Stimulated activated CD4-positive, alpha-beta T cell treated with anti-CD3 and anti-CD28 coated beads, Interleukin-2, amount 100 ng/mL, for 4 hours (primary cell): ENCODE measurements at regions not wholly inside any gene's neighbourhood (a gene's known extent, or its start where the extent isn't known, plus 50 kb on each side); places are given as distances from the start of the nearest gene placed in this dataset.

Experiments
- DNase-seq: peaks from one replicate; pipeline ENCODE4 v3.0.0-alpha.2; 2020; ENCODE audit warnings: low read depth

GRCh38 chr16:6663668-6664067 lies 669.0 kb upstream of the RBFOX1 start:
- no peak for DNase-seq

GRCh38 chr16:6656760-6657159 lies 675.9 kb upstream of the RBFOX1 start:
- DNase-seq = no peak

DNA sequence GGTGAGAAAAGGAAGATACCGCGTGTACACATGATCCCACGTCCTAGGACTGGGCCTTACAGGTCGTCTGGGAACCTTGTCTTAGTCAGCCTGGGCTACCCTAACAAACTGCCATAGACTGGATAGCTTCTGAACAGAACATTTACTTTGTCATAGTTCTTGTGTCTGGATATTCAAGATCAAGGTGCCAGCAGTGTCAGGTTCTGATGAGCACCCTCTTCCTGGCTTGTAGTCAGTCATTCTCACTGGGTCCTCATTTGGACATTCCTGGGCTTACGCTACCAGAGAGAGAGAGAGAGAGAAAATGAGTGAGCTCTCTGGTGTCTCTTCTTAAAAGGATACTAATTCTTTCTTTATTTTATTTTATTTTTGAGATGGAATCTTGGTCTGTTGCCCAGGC lies 685.8 kb upstream of the RBFOX1 start:
- DNase-seq = no peak

DNA sequence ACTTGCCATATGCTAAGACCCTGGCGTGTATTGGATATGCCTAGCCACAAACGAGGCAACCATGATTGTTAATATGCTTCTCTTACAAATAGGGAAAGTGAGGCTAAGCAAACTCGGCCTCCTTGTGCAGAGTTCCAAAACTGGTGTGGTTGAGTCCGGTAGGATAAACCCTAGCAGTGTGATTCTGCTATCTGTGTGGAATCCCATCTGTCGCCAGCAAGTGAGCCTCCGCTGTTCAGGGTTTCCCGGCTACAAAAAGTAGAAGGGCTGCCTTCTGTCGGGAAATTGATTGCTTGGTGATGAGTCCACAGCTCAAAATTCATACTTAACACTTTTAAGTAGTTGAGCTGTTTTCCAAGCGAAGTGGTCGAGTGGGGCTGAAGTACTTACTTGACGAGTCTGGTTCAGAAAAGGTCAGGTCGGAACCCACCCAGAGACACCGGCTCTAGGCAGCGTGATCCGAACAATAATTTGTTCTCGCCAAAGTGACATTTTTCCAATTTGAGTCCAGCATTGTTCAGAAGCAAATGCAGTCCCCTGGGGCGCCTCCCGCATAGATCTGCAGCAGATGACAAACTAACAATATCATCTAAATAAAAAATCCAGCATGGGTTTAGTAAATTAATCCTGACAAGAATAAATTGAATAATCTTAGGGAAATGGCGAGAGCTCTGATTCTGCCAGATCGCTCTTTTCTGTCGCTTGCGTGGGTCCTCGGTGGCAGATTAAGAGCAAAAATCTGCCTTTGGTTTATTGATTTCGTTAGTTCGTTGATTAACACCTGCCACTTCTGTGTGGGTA lies 686.7 kb upstream of the RBFOX1 start:
- no peak for DNase-seq

DNA sequence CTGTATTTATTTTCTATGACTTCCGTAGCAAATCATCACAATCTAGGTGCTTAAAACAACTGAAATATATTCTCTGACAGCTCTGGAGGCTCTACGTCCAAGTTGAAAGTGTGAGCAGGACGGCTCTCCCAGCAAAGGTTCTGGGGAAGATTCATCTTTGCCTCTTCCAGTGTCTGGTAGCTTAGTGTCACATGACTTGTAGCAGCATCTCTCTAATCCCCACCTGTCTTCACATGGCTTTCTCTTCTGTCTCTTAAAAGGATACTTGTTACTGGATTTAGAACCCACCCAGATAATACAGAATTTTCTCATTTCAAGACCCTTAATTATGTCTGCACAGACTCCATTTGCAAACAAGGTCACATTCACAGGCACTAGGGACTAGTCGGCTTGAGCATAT lies 687.7 kb upstream of the RBFOX1 start:
- DNase-seq = no peak

- DNase-seq = no peak
Observed at GRCh38 chr16:6643080-6643686, 689.5 kb upstream of the RBFOX1 start.

DNA sequence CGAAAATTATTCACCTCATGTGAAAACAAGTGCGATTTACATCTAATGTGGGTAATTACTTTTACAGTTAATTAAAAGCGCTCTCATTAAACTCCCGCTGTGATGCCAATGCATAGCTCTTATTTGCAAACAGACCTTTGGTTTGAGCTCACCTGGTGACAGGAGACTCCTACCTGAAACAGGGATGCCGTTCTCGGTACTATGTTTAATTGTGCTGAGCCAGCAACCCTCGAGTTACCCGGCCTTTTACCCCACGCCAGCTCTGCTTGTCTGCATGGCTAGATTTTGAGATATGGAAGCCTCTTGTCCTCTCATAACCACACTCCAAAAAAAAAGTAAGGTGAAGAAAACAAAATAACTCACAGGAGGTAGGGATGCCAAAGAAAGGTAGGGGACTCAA lies 690.4 kb upstream of the RBFOX1 start:
- no peak for DNase-seq

- no peak for DNase-seq
Observed at GRCh38 chr16:6641091-6641490, 691.6 kb upstream of the RBFOX1 start.

DNA sequence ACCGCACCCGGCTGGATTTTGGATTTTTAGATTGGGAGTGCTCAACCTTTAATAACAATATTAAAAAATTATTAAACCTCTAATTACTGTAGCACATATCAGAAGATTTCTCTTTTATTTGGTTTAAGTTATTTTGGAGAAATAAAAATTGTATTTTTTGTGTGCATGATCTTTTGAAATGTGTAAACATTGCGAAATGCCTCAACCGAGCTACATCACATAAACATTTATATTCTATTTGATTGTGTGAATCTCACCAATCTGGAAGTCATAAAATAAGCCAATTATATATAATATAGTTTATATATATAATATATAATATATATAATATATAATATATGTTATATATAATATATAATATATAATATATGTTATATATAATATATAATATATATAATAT lies 696.2 kb upstream of the RBFOX1 start:
- DNase-seq = no peak

DNA sequence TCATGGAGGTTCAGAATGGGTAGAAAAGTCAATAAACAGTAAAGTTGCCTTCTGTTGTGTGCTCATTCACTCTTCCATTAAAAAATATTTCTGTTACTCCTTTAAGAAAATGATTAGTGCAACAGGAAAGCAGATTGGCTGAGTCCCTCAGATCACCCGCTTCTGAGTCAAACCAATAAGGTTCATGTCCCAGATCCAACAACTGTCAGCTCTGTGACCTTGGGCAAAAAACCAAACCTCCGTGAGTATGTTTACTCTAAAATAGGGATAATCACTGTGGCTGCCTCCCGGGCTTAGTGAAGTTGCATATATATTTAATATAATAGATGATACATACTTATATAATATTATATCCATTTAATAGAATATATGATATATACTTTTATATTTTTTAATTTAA lies 698.5 kb upstream of the RBFOX1 start:
- no peak for DNase-seq

DNA sequence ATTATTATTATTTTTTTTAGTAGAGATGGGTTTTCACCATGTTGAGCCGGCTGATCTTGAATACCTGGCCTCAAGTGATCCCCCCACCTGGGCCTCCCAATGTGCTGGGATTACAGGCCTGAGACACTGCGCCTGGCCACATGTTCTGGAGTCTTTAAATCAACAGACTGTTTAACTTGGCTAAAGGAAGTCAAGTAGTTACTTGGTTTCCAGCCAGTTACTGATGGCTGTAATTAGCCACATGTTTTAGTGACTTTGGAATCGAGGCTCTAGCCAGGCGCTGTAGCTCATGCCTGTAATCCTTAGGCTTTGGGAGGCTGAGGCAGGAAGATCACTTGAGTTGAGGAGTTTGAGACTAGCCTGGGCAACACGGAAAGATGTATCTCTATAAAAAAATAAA lies 699.2 kb upstream of the RBFOX1 start:
- no peak for DNase-seq

- DNase-seq = no peak
Observed at GRCh38 chr16:6629110-6629509, 703.5 kb upstream of the RBFOX1 start.

GRCh38 chr16:6625606-6626005 lies 707.0 kb upstream of the RBFOX1 start:
- no peak for DNase-seq

DNA sequence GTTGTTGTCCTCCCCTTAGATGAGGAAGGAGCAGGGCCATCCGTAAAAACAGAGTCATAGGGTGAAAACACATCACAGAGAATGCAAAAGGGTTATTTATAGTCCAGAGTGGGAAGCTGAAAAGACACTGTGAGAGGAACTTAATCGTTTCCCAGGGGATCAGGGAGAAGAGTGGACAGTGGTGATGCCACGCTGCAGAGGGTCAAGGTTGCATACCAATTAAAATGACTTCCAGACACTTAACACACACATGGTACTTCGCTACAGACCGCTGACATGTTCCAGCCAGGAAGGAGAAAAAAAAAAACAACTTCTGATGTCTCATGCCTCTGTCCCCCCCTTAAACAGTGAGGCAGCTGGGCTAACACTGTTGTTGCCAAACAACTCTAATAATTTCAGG lies 713.8 kb upstream of the RBFOX1 start:
- no peak for DNase-seq

- no peak for DNase-seq
Observed at GRCh38 chr16:6616746-6617145, 715.9 kb upstream of the RBFOX1 start.

DNA sequence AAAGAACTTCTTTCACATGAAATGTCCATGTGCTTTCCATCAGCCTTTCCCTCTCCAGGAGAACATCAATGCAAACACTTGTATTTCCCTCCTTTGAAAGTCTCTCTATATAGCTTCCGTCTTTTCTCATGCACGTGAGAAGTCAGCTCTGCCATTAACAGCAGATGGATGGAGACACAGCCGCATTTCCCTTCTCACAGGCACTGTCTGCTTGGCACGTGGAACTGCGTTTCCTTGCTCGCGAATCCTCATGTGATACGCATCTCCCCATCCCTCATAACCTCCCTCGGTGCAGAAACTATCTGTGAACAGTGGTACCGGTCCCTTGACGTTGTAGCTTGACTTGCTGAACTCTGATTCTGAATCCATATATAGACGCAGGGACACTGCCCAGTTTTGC lies 717.0 kb upstream of the RBFOX1 start:
- no peak for DNase-seq

- no peak for DNase-seq
Observed at GRCh38 chr16:6611535-6611934, 721.1 kb upstream of the RBFOX1 start.

- no peak for DNase-seq
Observed at GRCh38 chr16:6605490-6605889, 727.2 kb upstream of the RBFOX1 start.

GRCh38 chr16:6603780-6604325 lies 728.8 kb upstream of the RBFOX1 start:
- DNase-seq = no peak

DNA sequence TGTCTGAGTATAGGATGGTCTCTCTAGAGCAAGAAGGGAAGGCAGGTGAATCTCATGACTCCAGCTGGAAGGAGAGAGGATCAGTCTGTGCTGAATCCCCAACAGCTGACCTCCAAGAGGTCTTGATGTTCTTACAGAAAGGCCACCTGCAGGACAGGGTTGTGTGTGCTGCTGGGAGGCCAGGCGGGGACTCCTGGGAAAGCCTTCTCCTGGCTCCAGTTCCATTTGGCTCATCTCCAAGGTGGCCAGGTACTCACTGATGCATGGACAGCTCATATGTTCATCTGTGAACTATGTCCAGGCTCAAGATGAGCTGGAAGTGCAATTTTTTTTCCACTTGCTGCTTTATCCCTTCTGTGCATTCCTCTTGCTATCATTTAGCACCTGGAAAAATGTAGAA lies 730.2 kb upstream of the RBFOX1 start:
- DNase-seq = no peak

DNA sequence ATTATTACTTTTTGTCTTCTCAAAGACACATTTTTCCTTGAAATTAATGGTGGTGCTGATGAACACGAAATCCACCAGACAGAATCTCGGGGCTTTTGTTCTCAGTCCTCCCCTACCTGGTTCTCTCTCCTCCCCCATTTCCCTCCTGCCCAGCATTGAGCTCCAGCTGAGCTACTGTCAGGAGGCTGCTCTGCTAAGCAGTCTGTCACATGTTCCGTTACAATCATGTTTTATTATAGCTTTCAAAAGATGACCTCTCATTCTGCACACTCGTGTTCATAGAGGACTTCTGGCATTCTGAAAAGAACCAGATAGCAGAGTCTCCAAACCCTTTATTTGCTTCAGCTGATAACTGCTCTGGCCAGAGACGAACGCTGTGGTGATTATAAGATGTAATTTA lies 732.5 kb upstream of the RBFOX1 start:
- DNase-seq = no peak

DNA sequence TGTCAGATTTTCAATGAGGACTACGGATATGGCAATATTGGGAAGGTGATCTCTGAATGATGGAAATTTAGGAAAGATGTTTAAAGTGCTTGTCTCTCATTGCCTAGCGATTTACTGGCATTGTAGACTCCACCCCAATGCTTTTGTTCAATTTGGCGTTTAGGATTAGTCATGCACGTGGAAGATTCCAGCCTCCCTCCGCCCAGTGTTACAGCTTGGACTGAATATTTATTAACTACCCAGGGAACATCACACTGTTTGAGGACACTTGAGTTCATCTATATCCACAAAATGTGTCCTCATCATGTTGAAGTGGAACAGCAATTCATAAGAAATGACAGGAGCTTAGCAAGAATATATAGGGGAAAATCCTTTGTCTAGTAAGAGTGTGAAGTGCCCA lies 738.8 kb upstream of the RBFOX1 start:
- no peak for DNase-seq

DNA sequence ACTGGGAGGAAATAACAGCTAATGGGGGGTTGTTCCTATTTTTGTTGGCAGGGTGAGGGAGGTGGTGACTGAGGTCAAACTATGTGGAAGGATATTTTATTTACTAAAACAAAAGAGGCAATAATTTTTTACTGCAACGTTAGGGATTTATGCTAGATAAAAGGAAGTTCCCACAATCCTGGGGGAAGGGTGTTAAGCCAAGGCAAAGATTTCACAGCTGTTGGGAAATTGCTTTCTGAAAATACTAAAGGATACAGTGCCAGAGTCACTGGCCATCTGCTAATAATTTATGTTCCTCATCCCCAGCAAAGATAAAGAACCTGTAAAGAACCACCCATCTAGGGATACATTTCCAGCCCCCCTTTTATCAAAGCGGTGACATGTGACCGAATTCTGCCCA lies 756.0 kb upstream of the RBFOX1 start:
- DNase-seq = no peak

GRCh38 chr16:6576113-6576512 lies 756.5 kb upstream of the RBFOX1 start:
- DNase-seq = no peak
